OCI-LY1 (cell line): ENCODE measurements at regions not wholly inside any gene's neighbourhood (a gene's known extent, or its start where the extent isn't known, plus 50 kb on each side); places are given as distances from the start of the nearest gene placed in this dataset.

Experiments
- H2AFZ ChIP-seq: fragments of 200-600 bp; sonication (generic), shearing (Covaris generic); 2 replicates; pipeline ENCODE4 v1.6.0; 2014; ENCODE audit warnings: antibody characterized with exemption, mild to moderate bottlenecking, low read length
- H3F3A ChIP-seq: fragments of 200-600 bp; sonication (generic), shearing (Covaris generic); 2 replicates; pipeline ENCODE4 v1.6.0; 2014; ENCODE audit warnings: mild to moderate bottlenecking, antibody characterized with exemption, low read length, moderate library complexity; ENCODE audit not compliant: insufficient read depth
- H3K27ac ChIP-seq: fragments of 200-600 bp; sonication (generic); 2 replicates; pipeline ENCODE4 v1.5.1; 2014; ENCODE audit warnings: low read length, mixed run types, mild to moderate bottlenecking, low read depth; ENCODE audit not compliant: poor library complexity, severe bottlenecking
- H3K27me3 ChIP-seq: fragments of 200-600 bp; sonication (generic); 2 replicates; pipeline ENCODE4 v1.6.0; 2014; ENCODE audit warnings: antibody characterized with exemption, mild to moderate bottlenecking, low read length, moderate library complexity; ENCODE audit not compliant: insufficient read depth
- H3K36me3 ChIP-seq: fragments of 200-600 bp; sonication (generic); 2 replicates; pipeline ENCODE4 v1.6.1; 2014; ENCODE audit warnings: mild to moderate bottlenecking, antibody characterized with exemption, low read length, moderate library complexity, mixed read lengths; ENCODE audit not compliant: insufficient read depth
- H3K4me1 ChIP-seq: fragments of 200-600 bp; sonication (generic); 2 replicates; pipeline ENCODE4 v1.5.1; 2014; ENCODE audit warnings: mild to moderate bottlenecking, low read length, moderate library complexity; ENCODE audit not compliant: insufficient read depth, severe bottlenecking
- H3K4me2 ChIP-seq: fragments of 200-600 bp; sonication (generic), shearing (Covaris generic); 2 replicates; pipeline ENCODE4 v1.6.1; 2014; ENCODE audit warnings: low read length
- H3K4me3 ChIP-seq: fragments of 200-600 bp; sonication (generic); 2 replicates; pipeline ENCODE4 v1.5.1; 2014; ENCODE audit warnings: low read length, low read depth, mild to moderate bottlenecking, mixed read lengths; ENCODE audit not compliant: poor library complexity, severe bottlenecking
- H3K79me2 ChIP-seq: fragments of 200-600 bp; shearing (Covaris generic); 2 replicates; pipeline ENCODE4 v1.6.1; 2016; ENCODE audit warnings: mixed run types, low read length, mixed read lengths; ENCODE audit not compliant: insufficient read depth
- H3K9ac ChIP-seq: fragments of 200-600 bp; sonication (generic), shearing (Covaris generic); 2 replicates; pipeline ENCODE4 v1.6.1; 2014; ENCODE audit warnings: mild to moderate bottlenecking, low read length, mixed read lengths
- H3K9me2 ChIP-seq: fragments of 200-600 bp; sonication (generic), shearing (Covaris generic); 2 replicates; pipeline ENCODE4 v1.6.1; 2014; ENCODE audit warnings: low read depth, mild to moderate bottlenecking, low read length, mixed read lengths
- H3K9me3 ChIP-seq: fragments of 200-600 bp; shearing (Covaris generic); 2 replicates; pipeline ENCODE4 v1.6.1; 2014; ENCODE audit warnings: low read length, mixed read lengths
- H4K20me1 ChIP-seq: fragments of 200-600 bp; sonication (generic), shearing (Covaris generic); 2 replicates; pipeline ENCODE4 v1.6.0; 2016; ENCODE audit warnings: mild to moderate bottlenecking, low read length; ENCODE audit not compliant: insufficient read depth
- EZH2 ChIP-seq: fragments of 200-600 bp; sonication (generic), shearing (Covaris generic); IDR thresholded peaks from 2 replicates; pipeline ENCODE4 v1.8.0; 2017; ENCODE audit warnings: borderline replicate concordance, mixed run types, mild to moderate bottlenecking, antibody characterized with exemption, low read length, moderate library complexity, mixed read lengths
- TF ChIP-seq, protein P1 (sequence below): fragments of 200-600 bp; sonication (generic), shearing (Covaris generic); IDR thresholded peaks from 2 replicates; pipeline ENCODE4 v1.5.1; 2017; ENCODE audit warnings: mild to moderate bottlenecking, antibody characterized with exemption, low read length, moderate library complexity, mixed read lengths

DNA sequence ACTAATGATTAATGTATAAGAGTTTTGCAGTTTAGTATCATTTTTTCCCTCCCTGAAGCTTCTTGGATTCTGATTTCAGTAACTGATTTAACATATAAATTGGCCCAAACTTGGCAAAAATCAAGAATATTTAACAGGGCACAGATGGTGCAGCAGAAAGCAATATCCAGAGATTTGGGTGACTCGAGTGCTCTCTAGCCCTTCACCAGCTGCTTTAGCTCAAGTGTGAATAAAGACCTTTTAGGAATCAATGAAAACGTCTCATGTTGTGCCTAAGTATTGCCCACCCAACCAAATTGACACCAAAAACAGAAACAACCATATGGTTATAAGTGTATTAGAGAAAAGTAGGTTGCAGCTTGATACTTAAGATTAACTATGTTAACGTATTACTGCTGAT is 933.4 kb upstream of the PTPRD start:
- Histone ChIP-seq H3K27me3 (no peaks in the 10 kb centered on the region), H3K27ac (no peak overlapping the region), H3K79me2 (no peaks in the 10 kb centered on the region), H3K9ac (no peak overlapping the region), H3K4me3 (no peak overlapping the region), H3K4me2 (no peak overlapping the region), H3K9me3 (no peaks in the 10 kb centered on the region), H3K9me2 (no peaks in the 10 kb centered on the region), H3K36me3 (no peaks in the 10 kb centered on the region), H2AFZ (no peak overlapping the region), H4K20me1 (no peaks in the 10 kb centered on the region), H3K4me1 (no peaks in the 10 kb centered on the region), H3F3A (no peaks in the 10 kb centered on the region)
- TF ChIP-seq, protein P1, sequence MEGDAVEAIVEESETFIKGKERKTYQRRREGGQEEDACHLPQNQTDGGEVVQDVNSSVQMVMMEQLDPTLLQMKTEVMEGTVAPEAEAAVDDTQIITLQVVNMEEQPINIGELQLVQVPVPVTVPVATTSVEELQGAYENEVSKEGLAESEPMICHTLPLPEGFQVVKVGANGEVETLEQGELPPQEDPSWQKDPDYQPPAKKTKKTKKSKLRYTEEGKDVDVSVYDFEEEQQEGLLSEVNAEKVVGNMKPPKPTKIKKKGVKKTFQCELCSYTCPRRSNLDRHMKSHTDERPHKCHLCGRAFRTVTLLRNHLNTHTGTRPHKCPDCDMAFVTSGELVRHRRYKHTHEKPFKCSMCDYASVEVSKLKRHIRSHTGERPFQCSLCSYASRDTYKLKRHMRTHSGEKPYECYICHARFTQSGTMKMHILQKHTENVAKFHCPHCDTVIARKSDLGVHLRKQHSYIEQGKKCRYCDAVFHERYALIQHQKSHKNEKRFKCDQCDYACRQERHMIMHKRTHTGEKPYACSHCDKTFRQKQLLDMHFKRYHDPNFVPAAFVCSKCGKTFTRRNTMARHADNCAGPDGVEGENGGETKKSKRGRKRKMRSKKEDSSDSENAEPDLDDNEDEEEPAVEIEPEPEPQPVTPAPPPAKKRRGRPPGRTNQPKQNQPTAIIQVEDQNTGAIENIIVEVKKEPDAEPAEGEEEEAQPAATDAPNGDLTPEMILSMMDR: no peak
- TF ChIP-seq EZH2: no peak

DNA sequence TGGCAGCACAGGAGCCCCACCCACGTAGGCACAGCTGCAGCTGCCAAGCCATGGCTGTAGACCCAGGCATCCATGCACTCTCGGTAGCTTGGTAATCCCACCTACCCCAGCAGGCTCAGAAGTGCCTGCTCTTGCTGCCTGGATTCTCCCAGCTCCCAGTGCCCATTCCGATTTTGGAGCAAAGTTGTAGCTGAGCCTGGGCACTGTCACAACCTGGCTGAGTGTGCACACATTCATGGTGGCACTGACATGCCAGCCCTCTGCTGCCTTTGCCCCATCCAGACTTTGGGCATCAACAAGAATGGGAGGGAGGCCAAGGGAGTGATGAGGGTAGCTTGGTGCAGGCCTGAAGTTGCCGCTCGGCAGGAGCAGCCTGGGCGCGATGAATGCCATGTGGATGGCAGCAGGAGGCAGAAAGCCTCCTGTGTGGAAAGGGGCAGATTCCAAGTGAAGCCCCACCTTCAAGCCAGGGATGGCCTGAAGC is 936.6 kb upstream of the PTPRD start:
- Histone ChIP-seq H3K9me2 (no peaks in the 10 kb centered on the region), H3K4me1 (no peaks in the 10 kb centered on the region), H3K36me3 (no peaks in the 10 kb centered on the region), H2AFZ (no peak overlapping the region), H4K20me1 (no peaks in the 10 kb centered on the region), H3K9ac (no peak overlapping the region), H3F3A (no peaks in the 10 kb centered on the region), H3K4me2 (no peak overlapping the region), H3K27me3 (no peaks in the 10 kb centered on the region), H3K4me3 (no peak overlapping the region), H3K27ac (no peak overlapping the region), H3K79me2 (no peaks in the 10 kb centered on the region), H3K9me3 (no peaks in the 10 kb centered on the region)
- TF ChIP-seq, protein P1: no peak
- TF ChIP-seq EZH2: no peak

GRCh38 chr9:11551106-11551505 is 938.3 kb upstream of the PTPRD start:
- Histone ChIP-seq H3K27ac (no peak overlapping the region), H3K4me2 (no peak overlapping the region), H3K79me2 (no peaks in the 10 kb centered on the region), H3K4me1 (no peaks in the 10 kb centered on the region), H4K20me1 (no peaks in the 10 kb centered on the region), H3K4me3 (no peak overlapping the region), H3K27me3 (no peaks in the 10 kb centered on the region), H3K9ac (no peak overlapping the region), H3F3A (no peaks in the 10 kb centered on the region), H3K9me3 (no peaks in the 10 kb centered on the region), H3K36me3 (no peaks in the 10 kb centered on the region), H3K9me2 (no peaks in the 10 kb centered on the region), H2AFZ (no peak overlapping the region)
- TF ChIP-seq, protein P1: no peak
- TF ChIP-seq EZH2: no peak
